Kidney (tissue), 13 donors: ENCODE measurements at regions not wholly inside any gene's neighbourhood (a gene's known extent, or its start where the extent isn't known, plus 50 kb on each side); places are given as distances from the start of the nearest gene placed in this dataset.

Experiments used
- DNase-seq, 5 donors: peaks; one replicate each; pipeline ENCODE4 v3.0.0-alpha.2; 2013 to 2020
- FAIRE-seq: peaks from 2 replicates; lab custom pipeline; 2012; peaks lifted over from hg19 to GRCh38; lab: Jason Lieb, UNC
- H3K27ac ChIP-seq, 2 donors: one replicate each; pipeline ENCODE4 v1.7.0; 2013; ENCODE audit warnings: low read depth in 2 of 2, low read length in 2 of 2, inconsistent platforms in 1 of 2
- H3K27me3 ChIP-seq: one replicate; pipeline ENCODE4 v1.7.1; 2013; ENCODE audit warnings: low read length, inconsistent platforms; ENCODE audit not compliant: control insufficient read depth, insufficient read depth
- H3K36me3 ChIP-seq, 3 donors: one replicate each; pipeline versions ENCODE4 v1.7.0 to v1.7.1; 2013; ENCODE audit warnings: low read length in 3 of 3, control low read depth in 1 of 3, inconsistent platforms in 1 of 3; ENCODE audit not compliant: insufficient read depth in 3 of 3, control insufficient read depth in 2 of 3
- H3K4me1 ChIP-seq, 3 donors: one replicate each; pipeline versions ENCODE4 v1.7.0 to v1.7.1; 2013; ENCODE audit warnings: low read length in 3 of 3, inconsistent platforms in 1 of 3, low read depth in 1 of 3; ENCODE audit not compliant: control insufficient read depth in 2 of 3, insufficient read depth in 2 of 3
- H3K4me3 ChIP-seq, 3 donors: one replicate each; pipeline versions ENCODE4 v1.7.0 to v1.8.1; 2013; ENCODE audit warnings: low read length in 3 of 3, control low read depth in 1 of 3, inconsistent platforms in 1 of 3
- H3K9ac ChIP-seq, 3 donors: one replicate each; pipeline versions ENCODE4 v1.7.0 to v1.7.1; 2013; ENCODE audit warnings: low read length in 3 of 3, control low read depth in 1 of 3, inconsistent platforms in 1 of 3
- H3K9me3 ChIP-seq, 3 donors: one replicate each; pipeline versions ENCODE4 v1.7.0 to v1.7.1; 2013; ENCODE audit warnings: low read length in 3 of 3, control low read depth in 1 of 3, inconsistent platforms in 1 of 3; ENCODE audit not compliant: control insufficient read depth in 2 of 3, insufficient read depth in 1 of 3
- intact Hi-C: fragments of 100-400 bp; cut with DNase I; formaldehyde crosslinking; loops from one replicate; pipeline ENCODE4 v1.11.1; 2022
- TF ChIP-seq, protein P1 (sequence below): IDR thresholded peaks from 3 replicates; pipeline ENCODE4 v1.5.1; 2012; ENCODE audit warnings: mild to moderate bottlenecking, moderate library complexity, borderline replicate concordance; ENCODE audit not compliant: insufficient read depth; ENCODE audit errors: extremely low read depth
- donor health status: control.
- donor health status: control.
- donor health status: control.
- donor health status: control.
- donor health status: control.
- donor health status: DM: yes; HTN: yes; CAD: no.
- donor health status: Normal renal cell carcinoma (clear cell type).

DNA sequence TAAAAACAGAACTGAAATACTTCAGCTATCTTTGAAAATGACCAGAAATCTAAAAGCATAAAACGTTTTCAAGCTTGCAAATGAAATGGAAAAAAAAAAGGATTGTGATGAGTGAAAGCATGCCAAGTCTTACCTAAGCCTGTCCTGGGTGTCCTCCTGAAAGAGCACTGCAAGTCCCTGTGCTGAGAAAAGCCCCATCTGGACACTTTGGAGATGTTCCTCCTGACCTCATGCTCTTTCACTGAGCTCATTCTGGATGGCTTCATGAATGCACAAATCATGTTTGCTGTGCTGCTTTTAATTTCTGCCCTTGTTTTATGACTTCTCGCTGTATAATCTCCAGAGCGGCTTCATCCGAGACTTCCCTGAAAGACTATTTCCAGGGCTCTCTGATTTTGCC lies 136.0 kb downstream of the SOD2 start:
- H3K4me3 ChIP-seq = no peak overlapping the region
- FAIRE-seq = no peak
- H3K27ac ChIP-seq = no peak overlapping the region

DNA sequence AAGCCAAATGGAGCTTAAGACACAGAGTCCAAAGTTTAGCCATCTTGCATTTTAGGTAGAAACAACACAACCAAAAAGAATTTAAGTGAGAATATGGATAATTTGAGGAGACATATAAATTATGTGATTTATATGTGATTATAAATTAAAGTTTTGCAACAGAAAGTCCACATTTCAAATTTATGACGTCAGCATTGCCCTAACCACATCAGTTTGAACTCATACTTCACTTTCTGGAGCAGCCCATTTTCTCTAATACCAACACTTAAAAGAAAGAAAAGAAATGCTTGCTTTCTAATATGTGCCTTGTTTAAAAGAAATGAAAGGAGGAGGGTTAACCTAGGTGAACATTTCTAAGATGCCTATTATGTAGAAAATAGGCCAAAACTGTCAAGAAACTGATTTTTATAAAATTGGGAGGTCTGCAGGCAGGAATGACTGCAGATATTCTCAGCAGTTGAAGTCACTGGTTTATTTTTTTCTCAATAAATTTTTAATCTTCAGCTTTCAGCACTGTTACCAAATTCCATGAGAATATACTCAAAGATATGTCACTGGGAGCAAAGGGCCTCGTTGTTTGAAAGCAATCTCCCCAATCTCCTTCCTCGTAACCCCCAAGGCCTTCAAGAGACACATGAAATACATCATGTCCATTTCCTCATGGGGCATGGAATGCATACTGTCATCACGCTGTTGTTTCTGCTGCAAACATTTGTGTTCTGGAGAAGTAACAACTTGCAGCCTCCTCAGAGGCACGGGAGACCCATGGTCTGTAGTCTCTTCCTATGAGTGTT lies 137.8 kb downstream of the SOD2 start:
- TF ChIP-seq, protein P1, sequence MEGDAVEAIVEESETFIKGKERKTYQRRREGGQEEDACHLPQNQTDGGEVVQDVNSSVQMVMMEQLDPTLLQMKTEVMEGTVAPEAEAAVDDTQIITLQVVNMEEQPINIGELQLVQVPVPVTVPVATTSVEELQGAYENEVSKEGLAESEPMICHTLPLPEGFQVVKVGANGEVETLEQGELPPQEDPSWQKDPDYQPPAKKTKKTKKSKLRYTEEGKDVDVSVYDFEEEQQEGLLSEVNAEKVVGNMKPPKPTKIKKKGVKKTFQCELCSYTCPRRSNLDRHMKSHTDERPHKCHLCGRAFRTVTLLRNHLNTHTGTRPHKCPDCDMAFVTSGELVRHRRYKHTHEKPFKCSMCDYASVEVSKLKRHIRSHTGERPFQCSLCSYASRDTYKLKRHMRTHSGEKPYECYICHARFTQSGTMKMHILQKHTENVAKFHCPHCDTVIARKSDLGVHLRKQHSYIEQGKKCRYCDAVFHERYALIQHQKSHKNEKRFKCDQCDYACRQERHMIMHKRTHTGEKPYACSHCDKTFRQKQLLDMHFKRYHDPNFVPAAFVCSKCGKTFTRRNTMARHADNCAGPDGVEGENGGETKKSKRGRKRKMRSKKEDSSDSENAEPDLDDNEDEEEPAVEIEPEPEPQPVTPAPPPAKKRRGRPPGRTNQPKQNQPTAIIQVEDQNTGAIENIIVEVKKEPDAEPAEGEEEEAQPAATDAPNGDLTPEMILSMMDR = no peak
- H3K27ac ChIP-seq = no peak overlapping the region
- DNase-seq (no peak), FAIRE-seq (no peak)
- no peaks in the 10 kb centered on the region for H3K9me3 ChIP-seq
- H3K4me1 ChIP-seq = no peaks in the 10 kb centered on the region
- no peak overlapping the region for H3K9ac ChIP-seq
- no peaks in the 10 kb centered on the region for H3K27me3 ChIP-seq
- intact Hi-C loops = no loop called here
- no peaks in the 10 kb centered on the region for H3K36me3 ChIP-seq
- H3K4me3 ChIP-seq = no peak overlapping the region

More for the DNA sequence above, 136.0 kb downstream of the SOD2 start:
- Histone ChIP-seq H3K36me3 (no peaks in the 10 kb centered on the region), H3K9me3 (no peaks in the 10 kb centered on the region), H3K9ac (no peak overlapping the region), H3K27me3 (no peaks in the 10 kb centered on the region), H3K4me1 (no peaks in the 10 kb centered on the region)
- intact Hi-C loops = no loop called here
- DNase-seq = no peak
- TF ChIP-seq, protein P1 = no peak

DNA sequence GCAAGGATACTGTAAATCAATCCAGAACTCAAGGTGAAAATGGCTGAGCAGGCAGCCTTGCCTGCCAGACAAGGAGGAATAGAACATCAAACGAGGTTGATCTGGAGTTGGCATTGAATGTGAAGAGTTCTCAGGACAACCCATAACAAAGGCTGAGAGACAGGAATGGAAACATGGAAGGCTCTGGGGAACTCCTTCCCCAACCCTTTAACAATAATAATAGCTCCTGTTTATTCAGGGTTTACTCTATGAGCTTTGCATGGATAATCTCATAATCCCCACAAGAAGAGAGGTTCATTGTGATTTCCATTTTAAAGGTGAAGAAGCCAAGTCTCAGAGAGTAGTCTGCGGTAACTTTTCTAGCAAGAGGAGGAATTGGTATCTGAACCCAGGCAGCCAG lies 151.7 kb downstream of the SOD2 start:
- DNase-seq (no peak), FAIRE-seq (no peak)
- Histone ChIP-seq H3K4me1 (no peaks in the 10 kb centered on the region), H3K4me3 (no peak overlapping the region), H3K9me3 (no peaks in the 10 kb centered on the region), H3K9ac (no peak overlapping the region), H3K27me3 (no peaks in the 10 kb centered on the region), H3K27ac (no peak overlapping the region), H3K36me3 (no peaks in the 10 kb centered on the region)
- TF ChIP-seq, protein P1 = no peak
- intact Hi-C loops = no loop called here
